Mesendoderm (in vitro differentiated cells): ENCODE measurements at regions not wholly inside any gene's neighbourhood (a gene's known extent, or its start where the extent isn't known, plus 50 kb on each side); places are given as distances from the start of the nearest gene placed in this dataset.

ENCODE experiments used
- DNase-seq: peaks from one replicate; pipeline ENCODE4 v3.0.0; 2013
- H2AK5ac ChIP-seq: 2 replicates; pipeline ENCODE4 v1.6.1; 2013; ENCODE audit warnings: low read length, inconsistent platforms
- H2BK120ac ChIP-seq: 2 replicates; pipeline ENCODE4 v1.6.1; 2013; ENCODE audit warnings: low read depth, mild to moderate bottlenecking, low read length, moderate library complexity, mixed read lengths
- H2BK15ac ChIP-seq: replicated peaks from 2 replicates; pipeline ENCODE4 v1.6.1; 2013; ENCODE audit warnings: low read depth, mild to moderate bottlenecking, moderate library complexity
- H2BK5ac ChIP-seq: 2 replicates; pipeline ENCODE4 v1.6.1; 2013; ENCODE audit warnings: low read length, inconsistent platforms
- H3K18ac ChIP-seq: 2 replicates; pipeline ENCODE4 v1.6.1; 2013; ENCODE audit warnings: mild to moderate bottlenecking, low read length, mixed read lengths
- H3K23ac ChIP-seq: one replicate; pipeline ENCODE4 v1.6.1; 2013; ENCODE audit warnings: low read length
- H3K27ac ChIP-seq: 2 replicates; pipeline ENCODE4 v1.5.1; 2013; ENCODE audit warnings: low read depth, mild to moderate bottlenecking, inconsistent platforms, low read length, moderate library complexity
- H3K27me3 ChIP-seq: 2 replicates; pipeline ENCODE4 v1.6.1; 2013; ENCODE audit warnings: low read length, control low read depth, mild to moderate bottlenecking, inconsistent platforms; ENCODE audit not compliant: insufficient read depth, poor library complexity
- H3K36me3 ChIP-seq: 2 replicates; pipeline ENCODE4 v1.6.1; 2013; ENCODE audit warnings: low read length, inconsistent platforms; ENCODE audit not compliant: control insufficient read depth, insufficient read depth
- H3K4ac ChIP-seq: one replicate; pipeline ENCODE4 v1.6.1; 2013; ENCODE audit warnings: low read depth, mild to moderate bottlenecking, low read length, moderate library complexity
- H3K4me1 ChIP-seq: 2 replicates; pipeline ENCODE4 v1.6.1; 2013; ENCODE audit warnings: low read depth, low read length, inconsistent platforms; ENCODE audit not compliant: control insufficient read depth
- H3K4me2 ChIP-seq: 2 replicates; pipeline ENCODE4 v1.6.1; 2013; ENCODE audit warnings: low read length
- H3K4me3 ChIP-seq: 2 replicates; pipeline ENCODE4 v1.5.1; 2013; ENCODE audit warnings: mild to moderate bottlenecking, low read length
- H3K56ac ChIP-seq: one replicate; pipeline ENCODE4 v1.6.1; 2013; ENCODE audit warnings: low read length
- H3K79me1 ChIP-seq: 2 replicates; pipeline ENCODE4 v1.6.1; 2013; ENCODE audit warnings: low read length, inconsistent platforms
- H3K79me2 ChIP-seq: 2 replicates; pipeline ENCODE4 v1.6.1; 2013; ENCODE audit warnings: mild to moderate bottlenecking, low read length; ENCODE audit not compliant: control insufficient read depth, insufficient read depth
- H3K9ac ChIP-seq: 2 replicates; pipeline ENCODE4 v1.6.1; 2013; ENCODE audit warnings: low read length, inconsistent platforms
- H4K5ac ChIP-seq: one replicate; pipeline ENCODE4 v1.6.1; 2013; ENCODE audit warnings: low read length
- H4K8ac ChIP-seq: one replicate; pipeline ENCODE4 v1.6.1; 2013; ENCODE audit warnings: low read depth, mild to moderate bottlenecking, control low read depth, low read length, moderate library complexity
- WGBS: extraction: QIAGEN DNeasy Blood & Tissue Kit; methylation state at CpG from one replicate; pipeline ENCODE4 v1.1.7; 2013; ENCODE audit warnings: low lambda C conversion rate, missing lambda C conversion rate; ENCODE audit not compliant: insufficient coverage; ENCODE audit errors: extremely low coverage; 5-methylcytosine and 5-hydroxymethylcytosine counted together

DNA sequence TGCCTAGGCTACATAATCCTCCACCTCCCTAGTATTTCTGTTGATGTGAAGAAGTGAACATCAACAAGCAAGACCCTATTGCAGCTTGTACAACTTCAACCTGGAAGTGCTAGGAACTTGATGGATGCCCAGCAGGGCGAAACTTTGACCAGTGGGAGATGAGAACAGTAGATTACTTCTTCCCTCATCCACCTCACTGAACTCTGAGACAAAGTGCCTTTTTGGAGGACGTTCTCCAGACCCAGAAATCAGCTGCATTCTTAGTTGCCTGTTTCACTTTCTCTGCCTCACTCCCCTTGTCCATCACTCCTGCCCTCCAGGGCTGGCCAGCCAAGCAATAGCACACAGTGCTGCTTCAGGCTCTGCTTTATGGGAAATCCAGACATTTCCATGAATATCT lies 683.4 kb downstream of the GALC start:
- Histone ChIP-seq H3K4me3 (no peak overlapping the region), H3K79me1 (no peaks in the 10 kb centered on the region), H3K4me1 (no peaks in the 10 kb centered on the region), H3K36me3 (no peaks in the 10 kb centered on the region), H3K79me2 (no peaks in the 10 kb centered on the region), H4K8ac (no peak overlapping the region), H4K5ac (no peak overlapping the region), H2AK5ac (no peak overlapping the region), H3K18ac (no peak overlapping the region), H3K4ac (no peak overlapping the region), H3K23ac (no peak overlapping the region), H3K9ac (no peak overlapping the region), H2BK15ac (no peak overlapping the region), H2BK5ac (no peak overlapping the region), H3K4me2 (no peak overlapping the region), H3K27ac (no peak overlapping the region), H3K27me3 (no peaks in the 10 kb centered on the region), H2BK120ac (no peak overlapping the region), H3K56ac (no peak overlapping the region)
- no peak for DNase-seq
- no CpG with 5 or more reads among the region's 2 CpGs for WGBS

DNA sequence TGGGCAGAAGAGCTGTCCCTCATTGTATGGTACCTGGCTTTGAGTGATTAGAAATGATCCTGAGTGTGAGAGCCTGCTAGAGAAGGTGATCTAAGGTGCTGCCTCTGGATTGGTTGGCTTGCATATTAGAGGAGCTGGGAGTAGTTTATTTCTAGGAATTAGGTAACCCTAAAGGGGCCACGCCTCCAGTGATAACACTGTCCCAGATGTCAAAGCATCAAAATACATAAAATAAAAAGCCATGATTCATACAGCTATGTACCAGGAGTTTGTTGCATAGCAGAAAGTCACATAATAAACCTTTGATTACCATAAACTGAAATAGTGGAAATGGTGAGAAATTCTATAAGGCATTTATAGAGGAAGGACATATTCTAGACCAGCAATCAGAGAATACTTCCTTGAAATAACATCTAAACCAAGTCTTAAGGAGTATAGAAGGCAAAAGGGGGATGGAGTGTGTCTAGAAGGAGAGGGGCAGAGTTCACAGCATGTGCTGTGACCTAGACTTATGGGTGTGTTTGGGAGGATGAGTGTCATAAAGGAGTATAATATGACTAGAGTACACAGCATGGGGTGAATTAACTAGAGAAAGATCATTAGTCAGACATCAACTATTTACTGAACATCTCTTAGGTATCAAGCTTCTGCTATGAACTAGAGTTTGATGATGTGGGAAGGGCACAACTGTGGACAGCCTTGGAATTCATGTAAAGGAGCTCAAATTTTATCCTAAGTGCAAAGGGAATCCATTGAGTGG lies 686.4 kb downstream of the GALC start:
- no peak for DNase-seq
- Histone ChIP-seq H3K27me3 (no peaks in the 10 kb centered on the region), H3K56ac (no peak overlapping the region), H3K4me3 (no peak overlapping the region), H3K4ac (no peak overlapping the region), H3K79me2 (no peaks in the 10 kb centered on the region), H3K18ac (no peak overlapping the region), H3K4me2 (no peak overlapping the region), H4K8ac (no peak overlapping the region), H4K5ac (no peak overlapping the region), H2BK120ac (no peak overlapping the region), H2BK15ac (no peak overlapping the region), H3K36me3 (no peaks in the 10 kb centered on the region), H3K27ac (no peak overlapping the region), H3K79me1 (no peaks in the 10 kb centered on the region), H2BK5ac (no peak overlapping the region), H3K4me1 (no peaks in the 10 kb centered on the region), H3K23ac (no peak overlapping the region), H3K9ac (no peak overlapping the region), H2AK5ac (no peak overlapping the region)
- no CpG with 5 or more reads among the region's 1 CpG for WGBS

DNA sequence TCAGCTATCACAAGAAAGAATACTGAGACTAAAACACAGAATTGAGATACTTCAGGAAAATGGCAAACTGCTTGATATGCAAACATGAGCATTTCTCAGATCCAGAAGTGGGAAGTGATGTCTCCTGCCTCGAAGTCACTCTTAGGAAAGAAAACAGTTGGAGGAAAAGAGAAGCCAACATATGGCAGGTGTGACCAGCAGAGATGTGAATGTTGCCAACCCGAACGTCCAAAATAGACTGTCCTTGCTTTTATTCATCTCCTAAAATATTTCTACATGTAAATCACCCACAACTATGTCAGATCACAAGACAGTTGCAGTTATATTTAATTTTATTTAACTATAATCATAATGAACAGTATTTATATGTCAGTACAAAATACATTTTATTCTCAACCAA lies 687.6 kb downstream of the GALC start:
- Histone ChIP-seq H3K9ac (no peak overlapping the region), H3K56ac (no peak overlapping the region), H3K4ac (no peak overlapping the region), H3K4me2 (no peak overlapping the region), H3K4me3 (no peak overlapping the region), H3K79me2 (no peaks in the 10 kb centered on the region), H3K23ac (no peak overlapping the region), H4K8ac (no peak overlapping the region), H3K27me3 (no peaks in the 10 kb centered on the region), H3K4me1 (no peaks in the 10 kb centered on the region), H2AK5ac (no peak overlapping the region), H3K36me3 (no peaks in the 10 kb centered on the region), H3K18ac (no peak overlapping the region), H2BK120ac (no peak overlapping the region), H3K27ac (no peak overlapping the region), H2BK5ac (no peak overlapping the region), H2BK15ac (no peak overlapping the region), H3K79me1 (no peaks in the 10 kb centered on the region), H4K5ac (no peak overlapping the region)
- no CpG with 5 or more reads among the region's 3 CpGs for WGBS
- DNase-seq: no peak

DNA sequence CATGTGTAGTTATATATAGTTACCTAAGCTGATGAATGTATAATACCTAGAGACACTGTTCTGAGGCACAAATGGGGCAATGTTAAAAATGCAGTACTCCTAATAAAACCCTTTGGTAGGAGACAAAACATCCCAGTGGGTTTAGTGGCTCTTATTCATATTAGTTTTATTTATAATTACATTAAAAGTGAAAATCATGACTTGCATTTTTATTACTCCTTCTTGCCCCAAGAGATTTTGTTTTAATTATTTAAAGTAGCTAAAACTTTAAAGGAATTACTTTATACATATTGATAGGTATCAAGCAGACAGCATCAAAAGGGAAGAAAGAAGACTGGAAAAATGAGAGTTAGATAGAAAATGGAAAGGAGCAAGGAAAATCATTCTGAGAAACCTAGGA lies 688.6 kb downstream of the GALC start:
- no peak overlapping the region for H2BK5ac ChIP-seq
- H3K56ac ChIP-seq: no peak overlapping the region
- no peak overlapping the region for H2AK5ac ChIP-seq
- H4K5ac ChIP-seq: no peak overlapping the region
- H3K79me2 ChIP-seq: no peaks in the 10 kb centered on the region
- DNase-seq: no peak
- H3K18ac ChIP-seq: no peak overlapping the region
- H3K27me3 ChIP-seq: no peaks in the 10 kb centered on the region
- no peaks in the 10 kb centered on the region for H3K36me3 ChIP-seq
- H3K9ac ChIP-seq: no peak overlapping the region
- no peak overlapping the region for H3K27ac ChIP-seq
- H2BK15ac ChIP-seq: no peak overlapping the region
- no peak overlapping the region for H2BK120ac ChIP-seq
- no peaks in the 10 kb centered on the region for H3K4me1 ChIP-seq
- no peak overlapping the region for H3K4me3 ChIP-seq
- no peak overlapping the region for H3K4ac ChIP-seq
- H3K79me1 ChIP-seq: no peaks in the 10 kb centered on the region
- H3K23ac ChIP-seq: no peak overlapping the region
- H4K8ac ChIP-seq: no peak overlapping the region
- H3K4me2 ChIP-seq: no peak overlapping the region

DNA sequence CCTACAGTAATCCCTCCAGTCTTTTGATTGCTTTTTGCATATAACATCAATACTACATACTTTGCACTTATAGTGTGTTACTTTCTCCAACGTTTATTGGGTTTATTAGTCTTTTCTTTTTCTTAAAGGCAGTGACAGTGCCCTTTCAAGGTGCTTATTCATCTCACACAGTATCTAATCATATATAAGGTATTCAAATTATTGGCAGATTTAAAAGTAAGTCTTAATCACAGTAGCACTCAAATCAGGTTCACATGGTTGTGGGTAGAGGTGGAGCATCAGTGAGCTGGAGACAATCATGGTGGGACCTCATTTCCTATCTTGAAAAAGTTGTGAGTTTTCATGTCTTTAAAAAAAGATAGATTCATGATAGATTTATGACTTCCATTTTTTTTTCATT lies 706.2 kb downstream of the GALC start:
- Histone ChIP-seq H2BK5ac (no peak overlapping the region), H3K79me2 (no peaks in the 10 kb centered on the region), H3K4me3 (no peak overlapping the region), H3K27me3 (no peaks in the 10 kb centered on the region), H3K56ac (no peak overlapping the region), H4K5ac (no peak overlapping the region), H3K27ac (no peak overlapping the region), H2BK15ac (no peak overlapping the region), H3K23ac (no peak overlapping the region), H3K4me1 (no peaks in the 10 kb centered on the region), H3K4ac (no peak overlapping the region), H2BK120ac (no peak overlapping the region), H3K9ac (no peak overlapping the region), H2AK5ac (no peak overlapping the region), H4K8ac (no peak overlapping the region), H3K18ac (no peak overlapping the region), H3K79me1 (no peaks in the 10 kb centered on the region), H3K4me2 (no peak overlapping the region), H3K36me3 (no peaks in the 10 kb centered on the region)
- DNase-seq: no peak
- no CpG with 5 or more reads among the region's 1 CpG for WGBS

DNA sequence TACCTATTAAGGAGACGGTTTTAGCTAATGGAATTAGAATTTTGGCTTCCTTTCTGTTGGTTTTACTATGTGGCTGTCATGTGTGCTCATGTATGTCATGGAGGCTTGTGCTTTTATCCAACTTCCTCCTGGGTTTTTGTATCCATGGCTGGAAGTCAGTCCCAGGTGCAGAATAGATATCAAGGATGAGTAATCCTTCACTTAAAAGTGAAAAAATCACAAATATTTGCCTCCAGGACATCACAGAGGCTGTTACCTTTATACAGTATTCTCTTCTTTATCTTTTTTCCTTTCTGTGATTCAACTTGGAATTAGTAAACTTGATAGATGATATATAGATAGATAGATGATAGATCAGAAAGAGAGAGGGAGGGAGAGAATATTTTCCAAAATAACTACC lies 706.8 kb downstream of the GALC start:
- DNase-seq: no peak
- Histone ChIP-seq H3K4me2 (no peak overlapping the region), H2BK15ac (no peak overlapping the region), H4K5ac (no peak overlapping the region), H2BK5ac (no peak overlapping the region), H3K23ac (no peak overlapping the region), H3K36me3 (no peaks in the 10 kb centered on the region), H3K79me1 (no peaks in the 10 kb centered on the region), H3K79me2 (no peaks in the 10 kb centered on the region), H3K18ac (no peak overlapping the region), H3K4me3 (no peak overlapping the region), H3K27me3 (no peaks in the 10 kb centered on the region), H3K27ac (no peak overlapping the region), H3K4ac (no peak overlapping the region), H2AK5ac (no peak overlapping the region), H2BK120ac (no peak overlapping the region), H3K9ac (no peak overlapping the region), H3K4me1 (no peaks in the 10 kb centered on the region), H3K56ac (no peak overlapping the region), H4K8ac (no peak overlapping the region)
- WGBS: no CpG with 5 or more reads among the region's 1 CpG
